ENCODE measurements at regions not wholly inside any gene's neighbourhood (a gene's known extent, or its start where the extent isn't known, plus 50 kb on each side); places are given as distances from the start of the nearest gene placed in this dataset.

GRCh38 chr6:139490482-139490881 is 116.0 kb upstream of the CITED2 start:
- no peak for TF ChIP-seq POLR2A (IDR thresholded peaks at IDR 0.05)
- TF ChIP-seq CTCF (IDR thresholded peaks at IDR 0.05), result no peak
